ENCODE measurements at regions not wholly inside any gene's neighbourhood (a gene's known extent, or its start where the extent isn't known, plus 50 kb on each side); places are given as distances from the start of the nearest gene placed in this dataset.

- CTCF ChIA-PET, result no interaction called here
- POLR2A ChIA-PET, result no interaction called here
Measured at GRCh38 chr11:15711311-15711710, 596.6 kb downstream of the INSC start.

DNA sequence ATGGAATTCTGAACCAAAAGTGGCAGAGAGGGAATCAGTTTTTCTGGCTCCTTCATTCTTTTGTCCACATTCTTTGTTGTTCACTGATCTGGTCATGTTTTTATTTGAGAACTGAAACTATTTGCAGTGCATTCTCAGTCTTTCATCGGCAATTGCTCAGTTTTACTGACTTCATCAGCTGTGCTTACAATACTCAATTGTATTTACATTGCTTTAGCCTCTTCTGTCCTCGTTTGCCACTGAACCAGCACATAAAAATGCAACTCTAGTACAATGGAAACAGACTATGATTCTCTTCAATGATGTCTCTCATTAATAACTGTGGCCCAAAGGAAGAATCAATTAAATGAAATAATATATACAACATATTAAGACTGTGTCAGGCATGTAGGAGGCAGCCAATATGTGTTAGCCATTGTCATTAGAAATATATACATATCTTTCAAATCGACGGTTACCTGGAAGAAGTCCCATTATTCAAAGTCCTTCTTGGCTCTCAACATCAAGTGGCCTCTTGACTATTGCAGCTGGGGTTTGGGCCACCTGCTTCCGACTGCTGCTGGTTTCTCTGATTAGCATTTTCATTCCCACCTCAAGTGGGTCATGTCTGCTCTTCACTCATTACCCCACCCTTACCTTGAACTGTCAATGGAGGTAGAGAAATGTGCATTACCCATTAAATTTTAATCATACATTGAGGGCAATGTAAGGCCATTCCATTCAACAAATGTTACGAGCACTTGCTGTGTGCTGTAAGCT, 600.1 kb downstream of the INSC start:
- CTCF ChIA-PET, result no interaction called here
- POLR2A ChIA-PET, result no interaction called here

- CTCF ChIA-PET, result no interaction called here
- POLR2A ChIA-PET, result no interaction called here
Measured at GRCh38 chr11:15716550-15716949, 601.8 kb downstream of the INSC start.

GRCh38 chr11:15720460-15720859, 605.7 kb downstream of the INSC start:
- CTCF ChIA-PET, result no interaction called here
- POLR2A ChIA-PET, result no interaction called here

DNA sequence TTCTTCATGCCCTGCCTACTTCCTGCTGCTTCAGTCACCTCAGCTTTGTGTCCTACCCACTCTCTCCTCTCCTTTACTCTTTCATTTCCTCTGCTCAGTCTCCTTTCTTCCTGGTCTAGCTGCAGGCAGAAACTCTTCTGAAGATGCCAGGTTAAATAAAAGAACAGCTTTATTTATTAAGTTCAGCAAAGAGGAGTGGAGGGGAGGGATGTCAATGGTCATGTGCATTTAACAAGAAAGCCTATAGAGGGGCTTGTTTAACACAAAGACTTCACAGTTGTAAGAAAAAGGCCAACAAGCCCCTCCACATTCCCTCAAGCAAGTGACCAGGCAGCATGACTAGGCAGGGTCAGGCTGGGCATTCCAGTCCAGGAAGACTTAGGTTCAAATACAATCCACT, 609.2 kb downstream of the INSC start:
- CTCF ChIA-PET, result interaction anchor here (0.9 to 1.2 kb wide), 2 partner anchors 14 to 37 kb away, joined by 3 read pairs; no protein-coding TSS in a partner anchor
- POLR2A ChIA-PET, result no interaction called here

- POLR2A ChIA-PET, result no interaction called here
- CTCF ChIA-PET, result interaction anchor here (0.9 to 1.2 kb wide), 2 partner anchors 13 to 38 kb away, joined by 3 read pairs; no protein-coding TSS in a partner anchor
Measured at GRCh38 chr11:15724601-15725000, 609.9 kb downstream of the INSC start.

DNA sequence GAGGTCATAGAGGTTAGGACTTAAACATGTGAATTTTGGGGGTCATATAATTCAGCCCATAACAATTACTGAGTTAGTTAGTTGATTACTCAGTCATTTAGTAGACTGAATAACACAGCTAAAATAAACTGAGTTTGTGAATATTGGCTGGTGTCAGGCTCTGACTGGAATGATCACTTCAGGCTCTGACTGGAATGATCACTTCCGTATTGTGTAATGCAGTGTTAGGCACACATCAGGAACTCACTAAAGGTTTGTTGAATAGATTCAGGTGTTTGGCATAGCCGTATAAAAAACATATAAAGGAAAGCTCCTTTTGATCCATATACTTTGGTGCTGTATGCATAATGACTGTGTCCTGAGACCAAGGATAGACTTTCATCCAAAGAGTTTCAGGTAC, 610.5 kb downstream of the INSC start:
- CTCF ChIA-PET, result no interaction called here
- POLR2A ChIA-PET, result no interaction called here

GRCh38 chr11:15726221-15726746, 611.6 kb downstream of the INSC start:
- ChIA-PET CTCF (no interaction called here), POLR2A (no interaction called here)

GRCh38 chr11:15726893-15727519, 612.3 kb downstream of the INSC start:
- CTCF ChIA-PET, result no interaction called here
- POLR2A ChIA-PET, result no interaction called here

DNA sequence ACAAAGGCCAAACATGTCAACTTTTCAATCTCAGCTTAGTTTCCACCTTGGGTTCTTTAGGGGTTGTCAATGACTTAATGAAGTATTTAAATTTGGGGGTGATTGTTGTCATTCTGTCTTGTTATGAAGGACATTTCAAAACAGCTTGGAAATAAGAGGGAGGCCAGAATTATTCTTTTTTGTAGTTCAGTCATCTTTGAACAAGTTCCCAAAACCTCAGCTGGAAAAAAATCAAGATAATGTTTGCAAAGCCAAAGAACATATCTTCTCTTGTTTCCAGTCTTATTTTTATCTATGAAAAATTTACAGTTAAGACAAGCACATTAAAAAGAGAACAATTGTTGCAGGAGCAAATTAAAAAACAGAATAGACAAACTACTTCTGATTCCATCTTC, 612.8 kb downstream of the INSC start:
- POLR2A ChIA-PET, result no interaction called here
- CTCF ChIA-PET, result no interaction called here

GRCh38 chr11:15728207-15728606, 613.5 kb downstream of the INSC start:
- ChIA-PET POLR2A (no interaction called here), CTCF (no interaction called here)

DNA sequence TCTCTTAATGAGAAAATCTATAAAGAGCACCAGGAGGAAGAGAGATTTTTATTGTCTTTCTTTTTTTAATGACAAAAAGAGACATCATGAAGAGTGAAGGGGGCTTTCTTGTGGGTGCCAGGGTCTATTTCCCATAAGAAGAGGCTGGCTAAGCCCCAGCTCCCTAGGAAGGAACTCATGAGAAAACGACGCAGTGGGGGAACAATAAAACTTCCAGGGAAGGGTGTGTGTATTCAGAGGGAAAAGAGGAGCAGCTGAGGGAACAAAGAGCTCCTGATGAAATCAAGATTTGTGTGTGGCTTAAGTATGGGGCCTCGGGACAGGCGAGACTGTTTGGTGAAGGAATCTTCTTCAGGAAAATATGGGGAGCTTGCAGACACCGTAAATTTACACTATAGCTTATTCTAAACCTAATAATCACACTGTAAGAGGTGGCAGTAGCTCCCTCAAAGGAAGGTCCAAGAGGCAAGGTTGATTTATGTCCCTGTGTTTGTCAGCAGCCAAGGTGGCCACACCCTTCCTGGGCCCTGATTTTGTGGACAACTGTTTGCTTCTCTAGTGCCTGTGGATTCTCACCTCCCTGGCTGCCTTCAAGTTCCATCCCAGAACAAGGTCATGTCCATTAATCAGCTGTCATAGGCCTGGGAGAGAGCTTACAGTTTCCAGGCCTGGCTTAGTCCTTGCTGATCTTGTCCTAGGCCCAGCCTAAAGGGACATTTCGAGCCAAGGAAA, 615.7 kb downstream of the INSC start:
- ChIA-PET CTCF (no interaction called here), POLR2A (no interaction called here)

- POLR2A ChIA-PET, result no interaction called here
- CTCF ChIA-PET, result no interaction called here
Measured at GRCh38 chr11:15730995-15731385, 616.3 kb downstream of the INSC start.

GRCh38 chr11:15735706-15736105, 620.6 kb downstream of the SOX6 start:
- ChIA-PET CTCF (no interaction called here), POLR2A (no interaction called here)

GRCh38 chr11:15737320-15737719, 619.0 kb downstream of the SOX6 start:
- POLR2A ChIA-PET, result no interaction called here
- CTCF ChIA-PET, result no interaction called here

DNA sequence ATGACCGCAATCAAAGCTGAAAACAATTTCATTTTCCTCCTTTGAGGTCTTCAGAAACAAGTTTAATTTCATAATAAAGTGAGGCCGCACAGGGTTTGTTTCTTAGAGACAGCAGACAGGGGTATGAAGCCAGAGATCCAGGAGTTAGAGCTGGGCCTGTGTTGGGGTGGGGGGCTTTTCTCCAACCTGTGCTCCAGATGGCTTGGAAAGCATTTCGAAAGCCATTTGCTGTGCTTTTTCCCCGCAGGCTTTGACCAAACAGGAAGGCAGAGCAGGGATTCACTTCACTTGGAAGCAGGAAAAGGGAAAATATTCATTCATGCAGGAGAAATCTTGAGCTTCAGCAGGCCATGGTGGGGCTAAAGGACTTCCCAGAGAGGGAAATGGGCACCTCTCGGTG, 617.4 kb downstream of the SOX6 start:
- ChIA-PET POLR2A (no interaction called here), CTCF (no interaction called here)

- CTCF ChIA-PET, result no interaction called here
Measured at GRCh38 chr11:15742626-15743519, 613.5 kb downstream of the SOX6 start.

DNA sequence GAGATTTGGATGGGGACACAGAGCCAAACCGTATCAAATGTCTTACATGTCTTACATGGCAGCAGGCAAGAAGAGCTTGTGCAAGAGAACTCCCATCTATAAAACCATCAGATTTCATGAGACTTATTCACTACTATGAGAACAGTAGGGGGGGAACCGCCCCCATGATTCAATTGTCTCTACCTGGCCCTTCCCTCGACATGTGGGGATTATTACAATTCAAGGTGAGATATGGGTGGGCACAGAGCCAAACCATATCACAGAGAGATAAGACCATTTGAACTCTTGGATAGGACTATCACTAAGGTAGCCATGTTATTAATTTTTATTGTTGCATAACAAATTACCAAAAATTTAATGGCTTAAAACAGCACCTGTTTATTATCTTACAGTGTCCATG, 611.7 kb downstream of the SOX6 start:
- POLR2A ChIA-PET, result no interaction called here
- CTCF ChIA-PET, result no interaction called here

More at GRCh38 chr11:15742626-15743519, 613.5 kb downstream of the SOX6 start:
- POLR2A ChIA-PET, result no interaction called here

DNA sequence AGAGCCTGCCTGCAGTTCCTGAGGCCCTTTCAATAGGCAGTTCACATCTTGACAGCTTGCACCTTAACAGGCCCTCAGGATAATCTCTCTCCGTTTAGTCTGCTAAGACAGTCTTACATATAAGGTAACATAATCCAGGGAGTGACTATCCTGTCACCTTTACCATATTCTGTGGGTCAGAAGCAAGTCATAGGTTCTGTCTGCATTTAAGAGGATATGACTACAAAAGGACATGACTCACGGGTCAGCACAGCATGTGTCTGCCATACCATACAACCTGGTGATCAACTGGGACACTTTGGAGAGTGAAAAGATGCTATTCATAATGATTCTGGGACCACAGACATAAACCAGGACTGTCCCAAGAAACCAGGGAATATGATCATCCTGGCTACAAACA, 611.1 kb downstream of the SOX6 start:
- ChIA-PET POLR2A (no interaction called here), CTCF (no interaction called here)

DNA sequence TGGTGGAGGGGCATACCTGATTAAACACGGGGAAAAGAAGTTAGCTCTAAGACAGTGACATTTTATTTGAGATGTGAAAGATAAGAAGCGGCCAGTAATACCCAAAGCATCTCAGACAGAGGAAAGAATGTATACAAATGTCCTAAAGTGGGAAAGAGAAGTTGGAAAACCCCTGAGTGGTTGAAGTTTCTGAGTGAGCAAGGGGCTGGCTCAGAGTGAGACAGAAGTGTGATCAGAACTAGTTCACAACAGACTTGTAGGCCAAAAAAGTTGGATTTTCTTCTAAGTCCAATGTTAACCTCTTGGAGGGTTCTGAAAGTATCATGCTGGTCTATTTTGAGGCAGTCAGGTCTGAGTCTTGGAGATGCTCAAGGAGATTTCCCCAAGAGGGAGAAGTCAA, 608.7 kb downstream of the SOX6 start:
- CTCF ChIA-PET, result no interaction called here
- POLR2A ChIA-PET, result no interaction called here

Measured in activated CD8-positive, alpha-beta memory T cell treated with anti-CD3 and anti-CD28 coated beads for 36 hours (primary cell).